GM23338 (cell line): ENCODE measurements at regions not wholly inside any gene's neighbourhood (a gene's known extent, or its start where the extent isn't known, plus 50 kb on each side); places are given as distances from the start of the nearest gene placed in this dataset.

ENCODE experiments used
- ATAC-seq: fragments of 200-7000 bp; cut with Tn5 transposase; 3 replicates; pipeline ENCODE4 v1.9.1; 2020
- DNase-seq: peaks from one replicate; pipeline ENCODE4 v3.0.0-alpha.2; 2015; ENCODE audit warnings: low spot score
- H2AFZ ChIP-seq: fragments of 200-600 bp; sonication (generic); 2 replicates; pipeline ENCODE4 v1.8.0; 2016; ENCODE audit warnings: antibody characterized with exemption, mild to moderate bottlenecking, moderate library complexity
- H3F3A ChIP-seq: fragments of 200-600 bp; sonication (generic); replicated peaks from 2 replicates; pipeline ENCODE4 v1.8.0; 2017; ENCODE audit warnings: antibody characterized with exemption, mixed run types, low read depth
- H3K27ac ChIP-seq: fragments of 200-600 bp; sonication (generic); 2 replicates; pipeline ENCODE4 v1.6.1; 2016; ENCODE audit warnings: low read depth
- H3K27me3 ChIP-seq: fragments of 200-600 bp; sonication (generic); 2 replicates; pipeline ENCODE4 v1.8.0; 2016; ENCODE audit warnings: mild to moderate bottlenecking, mixed run types, moderate library complexity; ENCODE audit not compliant: insufficient read depth
- H3K36me3 ChIP-seq: fragments of 200-600 bp; sonication (generic); 2 replicates; pipeline ENCODE4 v1.8.0; 2016; ENCODE audit warnings: mild to moderate bottlenecking; ENCODE audit not compliant: insufficient read depth
- H3K4me1 ChIP-seq: fragments of 200-600 bp; sonication (generic); 2 replicates; pipeline ENCODE4 v1.8.0; 2016; ENCODE audit warnings: mild to moderate bottlenecking, moderate library complexity; ENCODE audit not compliant: insufficient read depth
- H3K4me2 ChIP-seq: fragments of 200-600 bp; sonication (generic); 2 replicates; pipeline ENCODE4 v1.7.1; 2017; ENCODE audit warnings: mixed run types
- H3K4me3 ChIP-seq: fragments of 200-600 bp; sonication (generic); 2 replicates; pipeline ENCODE4 v1.6.1; 2016; ENCODE audit warnings: mixed run types
- H3K79me2 ChIP-seq: fragments of 200-600 bp; sonication (generic); replicated peaks from 2 replicates; pipeline ENCODE4 v1.8.0; 2017; ENCODE audit warnings: mild to moderate bottlenecking; ENCODE audit not compliant: insufficient read depth
- H3K9me2 ChIP-seq: fragments of 200-600 bp; sonication (generic); 2 replicates; pipeline ENCODE4 v1.8.0; 2017; ENCODE audit not compliant: insufficient read depth
- H4K20me1 ChIP-seq: fragments of 200-600 bp; sonication (generic); replicated peaks from 2 replicates; pipeline ENCODE4 v1.8.0; 2017; ENCODE audit warnings: mild to moderate bottlenecking; ENCODE audit not compliant: insufficient read depth
- H3K27ac Mint-ChIP-seq: 2 replicates; pipeline ENCODE4 v1.8.0; 2020; ENCODE audit warnings: inconsistent platforms, mild to moderate bottlenecking, moderate library complexity, mixed read lengths
- H3K27me3 Mint-ChIP-seq: 3 replicates; pipeline ENCODE4 v1.8.0; 2022; ENCODE audit warnings: low read depth, mild to moderate bottlenecking, moderate library complexity, mixed read lengths, inconsistent platforms; ENCODE audit not compliant: insufficient read depth, poor library complexity
- H3K36me3 Mint-ChIP-seq: 3 replicates; pipeline ENCODE4 v1.8.0; 2021; ENCODE audit warnings: low read depth, mild to moderate bottlenecking, inconsistent platforms, moderate library complexity, mixed read lengths
- H3K4me1 Mint-ChIP-seq: 3 replicates; pipeline ENCODE4 v1.8.0; 2020; ENCODE audit warnings: mild to moderate bottlenecking, inconsistent platforms, mixed read lengths
- H3K4me3 Mint-ChIP-seq: 3 replicates; pipeline ENCODE4 v1.8.0; 2021; ENCODE audit warnings: moderate library complexity, mild to moderate bottlenecking, inconsistent platforms, mixed read lengths
- H3K9me3 Mint-ChIP-seq: 3 replicates; pipeline ENCODE4 v1.8.0; 2020; ENCODE audit warnings: moderate library complexity, mild to moderate bottlenecking, inconsistent platforms, mixed read lengths
- CREB1 ChIP-seq: fragments of 250-450 bp; sonication (Bioruptor Pico); IDR thresholded peaks from 2 replicates; pipeline ENCODE4 v1.5.0; 2020; ENCODE audit warnings: low read depth, mild to moderate bottlenecking, moderate library complexity
- CTCF ChIP-seq, 2 experiments: fragments of 200-600 bp in 1 of 2; sonication (generic) in 1 of 2; conservative IDR thresholded peaks; 2 replicates each; pipeline versions ENCODE4 v1.5.1 to v1.6.1; 2016 to 2017; ENCODE audit warnings: antibody characterized with exemption in 2 of 2, low read depth in 2 of 2, mild to moderate bottlenecking in 2 of 2, moderate library complexity in 1 of 2
- EZH2 ChIP-seq: fragments of 200-600 bp; sonication (generic); IDR thresholded peaks from one replicate; pipeline ENCODE4 v1.8.0; 2017; ENCODE audit warnings: antibody characterized with exemption, mild to moderate bottlenecking, low read depth; ENCODE audit not compliant: unreplicated experiment
- JUNB ChIP-seq: IDR thresholded peaks from one replicate; pipeline ENCODE4 v1.6.1; 2016; ENCODE audit warnings: antibody characterized with exemption; ENCODE audit not compliant: unreplicated experiment
- NANOG ChIP-seq: IDR thresholded peaks from 2 replicates; pipeline ENCODE4 v1.6.1; 2016; ENCODE audit warnings: antibody characterized with exemption, borderline replicate concordance
- POLR2AphosphoS5 ChIP-seq: IDR thresholded peaks from 2 replicates; pipeline ENCODE4 v1.6.1; 2016; ENCODE audit warnings: antibody characterized with exemption, low read depth
- REST ChIP-seq: IDR thresholded peaks from one replicate; pipeline ENCODE4 v1.6.1; 2018; ENCODE audit warnings: antibody characterized with exemption; ENCODE audit not compliant: unreplicated experiment
- STAT1 ChIP-seq: IDR thresholded peaks from one replicate; pipeline ENCODE4 v1.6.1; 2016; ENCODE audit warnings: antibody characterized with exemption; ENCODE audit not compliant: unreplicated experiment
- ZNF114 ChIP-seq: fragments of 250-450 bp; sonication (Bioruptor Pico); IDR thresholded peaks from 2 replicates; pipeline ENCODE4 v1.5.0; 2020; ENCODE audit warnings: mild to moderate bottlenecking, moderate library complexity
- ZNF331 ChIP-seq: fragments of 250-450 bp; sonication (Bioruptor Pico); IDR thresholded peaks from 2 replicates; pipeline ENCODE4 v1.5.0; 2020; ENCODE audit warnings: low read depth, mild to moderate bottlenecking, moderate library complexity
- TF ChIP-seq, protein P1 (sequence below): fragments of 250-450 bp; sonication (Bioruptor Pico); IDR thresholded peaks from 2 replicates; pipeline ENCODE4 v1.5.0; 2020; ENCODE audit warnings: mild to moderate bottlenecking, moderate library complexity
- TF ChIP-seq, protein P2 (sequence below): IDR thresholded peaks from 2 replicates; pipeline ENCODE4 v1.6.1; 2016; ENCODE audit warnings: antibody characterized with exemption

GRCh38 chr1:4221107-4221506, 321.0 kb upstream of the C1orf174 start:
- no peaks in the 10 kb centered on the region for H4K20me1 ChIP-seq
- no peak overlapping the region for H3K27ac ChIP-seq
- DNase-seq = no peak
- H3K36me3 Mint-ChIP-seq = peaks cover 22% of the 10 kb centered on the region
- no peaks in the 10 kb centered on the region for H3K4me1 ChIP-seq
- H3K36me3 ChIP-seq = no peaks in the 10 kb centered on the region
- no peaks in the 10 kb centered on the region for H3K27me3 ChIP-seq
- H3K9me2 ChIP-seq = no peaks in the 10 kb centered on the region
- H3K4me1 Mint-ChIP-seq = no peaks in the 10 kb centered on the region
- no peaks in the 10 kb centered on the region for H3K79me2 ChIP-seq
- peaks cover 94% of the 10 kb centered on the region for H3K9me3 Mint-ChIP-seq
- H3K4me2 ChIP-seq = no peak overlapping the region
- H3F3A ChIP-seq = no peaks in the 10 kb centered on the region
- no peak overlapping the region for H3K4me3 ChIP-seq
- H2AFZ ChIP-seq = no peak overlapping the region
- no peak overlapping the region for H3K4me3 Mint-ChIP-seq
- no peak for ATAC-seq
- no peak overlapping the region for H3K27ac Mint-ChIP-seq
- TF ChIP-seq ZNF331 (CRISPR knock-in tag) (no peak), POLR2AphosphoS5 (no peak), CREB1 (CRISPR knock-in tag) (no peak), CTCF (conservative IDR thresholded peaks at IDR 0.05; ENCODE audit: low read depth in 2 of 2) (no peak), ZNF114 (CRISPR knock-in tag) (no peak), JUNB (no peak), REST (no peak), EZH2 (no peak), NANOG (no peak), STAT1 (no peak)
- TF ChIP-seq, protein P1, sequence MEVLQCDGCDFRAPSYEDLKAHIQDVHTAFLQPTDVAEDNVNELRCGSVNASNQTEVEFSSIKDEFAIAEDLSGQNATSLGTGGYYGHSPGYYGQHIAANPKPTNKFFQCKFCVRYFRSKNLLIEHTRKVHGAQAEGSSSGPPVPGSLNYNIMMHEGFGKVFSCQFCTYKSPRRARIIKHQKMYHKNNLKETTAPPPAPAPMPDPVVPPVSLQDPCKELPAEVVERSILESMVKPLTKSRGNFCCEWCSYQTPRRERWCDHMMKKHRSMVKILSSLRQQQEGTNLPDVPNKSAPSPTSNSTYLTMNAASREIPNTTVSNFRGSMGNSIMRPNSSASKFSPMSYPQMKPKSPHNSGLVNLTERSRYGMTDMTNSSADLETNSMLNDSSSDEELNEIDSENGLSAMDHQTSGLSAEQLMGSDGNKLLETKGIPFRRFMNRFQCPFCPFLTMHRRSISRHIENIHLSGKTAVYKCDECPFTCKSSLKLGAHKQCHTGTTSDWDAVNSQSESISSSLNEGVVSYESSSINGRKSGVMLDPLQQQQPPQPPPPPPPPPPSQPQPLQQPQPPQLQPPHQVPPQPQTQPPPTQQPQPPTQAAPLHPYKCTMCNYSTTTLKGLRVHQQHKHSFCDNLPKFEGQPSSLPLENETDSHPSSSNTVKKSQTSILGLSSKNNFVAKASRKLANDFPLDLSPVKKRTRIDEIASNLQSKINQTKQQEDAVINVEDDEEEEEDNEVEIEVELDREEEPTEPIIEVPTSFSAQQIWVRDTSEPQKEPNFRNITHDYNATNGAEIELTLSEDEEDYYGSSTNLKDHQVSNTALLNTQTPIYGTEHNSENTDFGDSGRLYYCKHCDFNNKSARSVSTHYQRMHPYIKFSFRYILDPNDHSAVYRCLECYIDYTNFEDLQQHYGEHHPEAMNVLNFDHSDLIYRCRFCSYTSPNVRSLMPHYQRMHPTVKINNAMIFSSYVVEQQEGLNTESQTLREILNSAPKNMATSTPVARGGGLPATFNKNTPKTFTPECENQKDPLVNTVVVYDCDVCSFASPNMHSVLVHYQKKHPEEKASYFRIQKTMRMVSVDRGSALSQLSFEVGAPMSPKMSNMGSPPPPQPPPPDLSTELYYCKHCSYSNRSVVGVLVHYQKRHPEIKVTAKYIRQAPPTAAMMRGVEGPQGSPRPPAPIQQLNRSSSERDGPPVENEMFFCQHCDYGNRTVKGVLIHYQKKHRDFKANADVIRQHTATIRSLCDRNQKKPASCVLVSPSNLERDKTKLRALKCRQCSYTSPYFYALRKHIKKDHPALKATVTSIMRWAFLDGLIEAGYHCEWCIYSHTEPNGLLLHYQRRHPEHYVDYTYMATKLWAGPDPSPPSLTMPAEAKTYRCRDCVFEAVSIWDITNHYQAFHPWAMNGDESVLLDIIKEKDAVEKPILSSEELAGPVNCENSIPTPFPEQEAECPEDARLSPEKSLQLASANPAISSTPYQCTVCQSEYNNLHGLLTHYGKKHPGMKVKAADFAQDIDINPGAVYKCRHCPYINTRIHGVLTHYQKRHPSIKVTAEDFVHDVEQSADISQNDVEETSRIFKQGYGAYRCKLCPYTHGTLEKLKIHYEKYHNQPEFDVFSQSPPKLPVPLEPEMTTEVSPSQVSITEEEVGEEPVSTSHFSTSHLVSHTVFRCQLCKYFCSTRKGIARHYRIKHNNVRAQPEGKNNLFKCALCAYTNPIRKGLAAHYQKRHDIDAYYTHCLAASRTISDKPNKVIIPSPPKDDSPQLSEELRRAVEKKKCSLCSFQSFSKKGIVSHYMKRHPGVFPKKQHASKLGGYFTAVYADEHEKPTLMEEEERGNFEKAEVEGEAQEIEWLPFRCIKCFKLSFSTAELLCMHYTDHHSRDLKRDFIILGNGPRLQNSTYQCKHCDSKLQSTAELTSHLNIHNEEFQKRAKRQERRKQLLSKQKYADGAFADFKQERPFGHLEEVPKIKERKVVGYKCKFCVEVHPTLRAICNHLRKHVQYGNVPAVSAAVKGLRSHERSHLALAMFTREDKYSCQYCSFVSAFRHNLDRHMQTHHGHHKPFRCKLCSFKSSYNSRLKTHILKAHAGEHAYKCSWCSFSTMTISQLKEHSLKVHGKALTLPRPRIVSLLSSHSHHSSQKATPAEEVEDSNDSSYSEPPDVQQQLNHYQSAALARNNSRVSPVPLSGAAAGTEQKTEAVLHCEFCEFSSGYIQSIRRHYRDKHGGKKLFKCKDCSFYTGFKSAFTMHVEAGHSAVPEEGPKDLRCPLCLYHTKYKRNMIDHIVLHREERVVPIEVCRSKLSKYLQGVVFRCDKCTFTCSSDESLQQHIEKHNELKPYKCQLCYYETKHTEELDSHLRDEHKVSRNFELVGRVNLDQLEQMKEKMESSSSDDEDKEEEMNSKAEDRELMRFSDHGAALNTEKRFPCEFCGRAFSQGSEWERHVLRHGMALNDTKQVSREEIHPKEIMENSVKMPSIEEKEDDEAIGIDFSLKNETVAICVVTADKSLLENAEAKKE = no peak
- TF ChIP-seq, protein P2, sequence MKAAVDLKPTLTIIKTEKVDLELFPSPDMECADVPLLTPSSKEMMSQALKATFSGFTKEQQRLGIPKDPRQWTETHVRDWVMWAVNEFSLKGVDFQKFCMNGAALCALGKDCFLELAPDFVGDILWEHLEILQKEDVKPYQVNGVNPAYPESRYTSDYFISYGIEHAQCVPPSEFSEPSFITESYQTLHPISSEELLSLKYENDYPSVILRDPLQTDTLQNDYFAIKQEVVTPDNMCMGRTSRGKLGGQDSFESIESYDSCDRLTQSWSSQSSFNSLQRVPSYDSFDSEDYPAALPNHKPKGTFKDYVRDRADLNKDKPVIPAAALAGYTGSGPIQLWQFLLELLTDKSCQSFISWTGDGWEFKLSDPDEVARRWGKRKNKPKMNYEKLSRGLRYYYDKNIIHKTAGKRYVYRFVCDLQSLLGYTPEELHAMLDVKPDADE = no peak
- peaks cover 12% of the 10 kb centered on the region for H3K27me3 Mint-ChIP-seq
